GM23338 (cell line): ENCODE measurements at regions not wholly inside any gene's neighbourhood (a gene's known extent, or its start where the extent isn't known, plus 50 kb on each side); places are given as distances from the start of the nearest gene placed in this dataset.

ENCODE experiments used
- ATAC-seq: fragments of 200-7000 bp; cut with Tn5 transposase; 3 replicates; pipeline ENCODE4 v1.9.1; 2020
- DNase-seq: peaks from one replicate; pipeline ENCODE4 v3.0.0-alpha.2; 2015; ENCODE audit warnings: low spot score
- H2AFZ ChIP-seq: fragments of 200-600 bp; sonication (generic); 2 replicates; pipeline ENCODE4 v1.8.0; 2016; ENCODE audit warnings: antibody characterized with exemption, mild to moderate bottlenecking, moderate library complexity
- H3F3A ChIP-seq: fragments of 200-600 bp; sonication (generic); replicated peaks from 2 replicates; pipeline ENCODE4 v1.8.0; 2017; ENCODE audit warnings: antibody characterized with exemption, mixed run types, low read depth
- H3K27ac ChIP-seq: fragments of 200-600 bp; sonication (generic); 2 replicates; pipeline ENCODE4 v1.6.1; 2016; ENCODE audit warnings: low read depth
- H3K27me3 ChIP-seq: fragments of 200-600 bp; sonication (generic); 2 replicates; pipeline ENCODE4 v1.8.0; 2016; ENCODE audit warnings: mild to moderate bottlenecking, mixed run types, moderate library complexity; ENCODE audit not compliant: insufficient read depth
- H3K36me3 ChIP-seq: fragments of 200-600 bp; sonication (generic); 2 replicates; pipeline ENCODE4 v1.8.0; 2016; ENCODE audit warnings: mild to moderate bottlenecking; ENCODE audit not compliant: insufficient read depth
- H3K4me1 ChIP-seq: fragments of 200-600 bp; sonication (generic); 2 replicates; pipeline ENCODE4 v1.8.0; 2016; ENCODE audit warnings: mild to moderate bottlenecking, moderate library complexity; ENCODE audit not compliant: insufficient read depth
- H3K4me2 ChIP-seq: fragments of 200-600 bp; sonication (generic); 2 replicates; pipeline ENCODE4 v1.7.1; 2017; ENCODE audit warnings: mixed run types
- H3K4me3 ChIP-seq: fragments of 200-600 bp; sonication (generic); 2 replicates; pipeline ENCODE4 v1.6.1; 2016; ENCODE audit warnings: mixed run types
- H3K79me2 ChIP-seq: fragments of 200-600 bp; sonication (generic); replicated peaks from 2 replicates; pipeline ENCODE4 v1.8.0; 2017; ENCODE audit warnings: mild to moderate bottlenecking; ENCODE audit not compliant: insufficient read depth
- H3K9me2 ChIP-seq: fragments of 200-600 bp; sonication (generic); 2 replicates; pipeline ENCODE4 v1.8.0; 2017; ENCODE audit not compliant: insufficient read depth
- H4K20me1 ChIP-seq: fragments of 200-600 bp; sonication (generic); replicated peaks from 2 replicates; pipeline ENCODE4 v1.8.0; 2017; ENCODE audit warnings: mild to moderate bottlenecking; ENCODE audit not compliant: insufficient read depth
- H3K27ac Mint-ChIP-seq: 2 replicates; pipeline ENCODE4 v1.8.0; 2020; ENCODE audit warnings: inconsistent platforms, mild to moderate bottlenecking, moderate library complexity, mixed read lengths
- H3K27me3 Mint-ChIP-seq: 3 replicates; pipeline ENCODE4 v1.8.0; 2022; ENCODE audit warnings: low read depth, mild to moderate bottlenecking, moderate library complexity, mixed read lengths, inconsistent platforms; ENCODE audit not compliant: insufficient read depth, poor library complexity
- H3K36me3 Mint-ChIP-seq: 3 replicates; pipeline ENCODE4 v1.8.0; 2021; ENCODE audit warnings: low read depth, mild to moderate bottlenecking, inconsistent platforms, moderate library complexity, mixed read lengths
- H3K4me1 Mint-ChIP-seq: 3 replicates; pipeline ENCODE4 v1.8.0; 2020; ENCODE audit warnings: mild to moderate bottlenecking, inconsistent platforms, mixed read lengths
- H3K4me3 Mint-ChIP-seq: 3 replicates; pipeline ENCODE4 v1.8.0; 2021; ENCODE audit warnings: moderate library complexity, mild to moderate bottlenecking, inconsistent platforms, mixed read lengths
- H3K9me3 Mint-ChIP-seq: 3 replicates; pipeline ENCODE4 v1.8.0; 2020; ENCODE audit warnings: moderate library complexity, mild to moderate bottlenecking, inconsistent platforms, mixed read lengths
- CTCF ChIP-seq, 2 experiments: fragments of 200-600 bp in 1 of 2; sonication (generic) in 1 of 2; conservative IDR thresholded peaks; 2 replicates each; pipeline versions ENCODE4 v1.5.1 to v1.6.1; 2016 to 2017; ENCODE audit warnings: antibody characterized with exemption in 2 of 2, low read depth in 2 of 2, mild to moderate bottlenecking in 2 of 2, moderate library complexity in 1 of 2
- EZH2 ChIP-seq: fragments of 200-600 bp; sonication (generic); IDR thresholded peaks from one replicate; pipeline ENCODE4 v1.8.0; 2017; ENCODE audit warnings: antibody characterized with exemption, mild to moderate bottlenecking, low read depth; ENCODE audit not compliant: unreplicated experiment
- JUNB ChIP-seq: IDR thresholded peaks from one replicate; pipeline ENCODE4 v1.6.1; 2016; ENCODE audit warnings: antibody characterized with exemption; ENCODE audit not compliant: unreplicated experiment
- POLR2AphosphoS5 ChIP-seq: IDR thresholded peaks from 2 replicates; pipeline ENCODE4 v1.6.1; 2016; ENCODE audit warnings: antibody characterized with exemption, low read depth
- STAT1 ChIP-seq: IDR thresholded peaks from one replicate; pipeline ENCODE4 v1.6.1; 2016; ENCODE audit warnings: antibody characterized with exemption; ENCODE audit not compliant: unreplicated experiment
- ZNF114 ChIP-seq: fragments of 250-450 bp; sonication (Bioruptor Pico); IDR thresholded peaks from 2 replicates; pipeline ENCODE4 v1.5.0; 2020; ENCODE audit warnings: mild to moderate bottlenecking, moderate library complexity
- ZNF331 ChIP-seq: fragments of 250-450 bp; sonication (Bioruptor Pico); IDR thresholded peaks from 2 replicates; pipeline ENCODE4 v1.5.0; 2020; ENCODE audit warnings: low read depth, mild to moderate bottlenecking, moderate library complexity
- TF ChIP-seq, protein P1 (sequence below): fragments of 250-450 bp; sonication (Bioruptor Pico); IDR thresholded peaks from 2 replicates; pipeline ENCODE4 v1.5.0; 2020; ENCODE audit warnings: mild to moderate bottlenecking, moderate library complexity
- TF ChIP-seq, protein P2 (sequence below): IDR thresholded peaks from 2 replicates; pipeline ENCODE4 v1.6.1; 2016; ENCODE audit warnings: antibody characterized with exemption

GRCh38 chr11:33540427-33540826, 160.2 kb downstream of the C11orf91 start (continued):
- TF ChIP-seq, protein P1, sequence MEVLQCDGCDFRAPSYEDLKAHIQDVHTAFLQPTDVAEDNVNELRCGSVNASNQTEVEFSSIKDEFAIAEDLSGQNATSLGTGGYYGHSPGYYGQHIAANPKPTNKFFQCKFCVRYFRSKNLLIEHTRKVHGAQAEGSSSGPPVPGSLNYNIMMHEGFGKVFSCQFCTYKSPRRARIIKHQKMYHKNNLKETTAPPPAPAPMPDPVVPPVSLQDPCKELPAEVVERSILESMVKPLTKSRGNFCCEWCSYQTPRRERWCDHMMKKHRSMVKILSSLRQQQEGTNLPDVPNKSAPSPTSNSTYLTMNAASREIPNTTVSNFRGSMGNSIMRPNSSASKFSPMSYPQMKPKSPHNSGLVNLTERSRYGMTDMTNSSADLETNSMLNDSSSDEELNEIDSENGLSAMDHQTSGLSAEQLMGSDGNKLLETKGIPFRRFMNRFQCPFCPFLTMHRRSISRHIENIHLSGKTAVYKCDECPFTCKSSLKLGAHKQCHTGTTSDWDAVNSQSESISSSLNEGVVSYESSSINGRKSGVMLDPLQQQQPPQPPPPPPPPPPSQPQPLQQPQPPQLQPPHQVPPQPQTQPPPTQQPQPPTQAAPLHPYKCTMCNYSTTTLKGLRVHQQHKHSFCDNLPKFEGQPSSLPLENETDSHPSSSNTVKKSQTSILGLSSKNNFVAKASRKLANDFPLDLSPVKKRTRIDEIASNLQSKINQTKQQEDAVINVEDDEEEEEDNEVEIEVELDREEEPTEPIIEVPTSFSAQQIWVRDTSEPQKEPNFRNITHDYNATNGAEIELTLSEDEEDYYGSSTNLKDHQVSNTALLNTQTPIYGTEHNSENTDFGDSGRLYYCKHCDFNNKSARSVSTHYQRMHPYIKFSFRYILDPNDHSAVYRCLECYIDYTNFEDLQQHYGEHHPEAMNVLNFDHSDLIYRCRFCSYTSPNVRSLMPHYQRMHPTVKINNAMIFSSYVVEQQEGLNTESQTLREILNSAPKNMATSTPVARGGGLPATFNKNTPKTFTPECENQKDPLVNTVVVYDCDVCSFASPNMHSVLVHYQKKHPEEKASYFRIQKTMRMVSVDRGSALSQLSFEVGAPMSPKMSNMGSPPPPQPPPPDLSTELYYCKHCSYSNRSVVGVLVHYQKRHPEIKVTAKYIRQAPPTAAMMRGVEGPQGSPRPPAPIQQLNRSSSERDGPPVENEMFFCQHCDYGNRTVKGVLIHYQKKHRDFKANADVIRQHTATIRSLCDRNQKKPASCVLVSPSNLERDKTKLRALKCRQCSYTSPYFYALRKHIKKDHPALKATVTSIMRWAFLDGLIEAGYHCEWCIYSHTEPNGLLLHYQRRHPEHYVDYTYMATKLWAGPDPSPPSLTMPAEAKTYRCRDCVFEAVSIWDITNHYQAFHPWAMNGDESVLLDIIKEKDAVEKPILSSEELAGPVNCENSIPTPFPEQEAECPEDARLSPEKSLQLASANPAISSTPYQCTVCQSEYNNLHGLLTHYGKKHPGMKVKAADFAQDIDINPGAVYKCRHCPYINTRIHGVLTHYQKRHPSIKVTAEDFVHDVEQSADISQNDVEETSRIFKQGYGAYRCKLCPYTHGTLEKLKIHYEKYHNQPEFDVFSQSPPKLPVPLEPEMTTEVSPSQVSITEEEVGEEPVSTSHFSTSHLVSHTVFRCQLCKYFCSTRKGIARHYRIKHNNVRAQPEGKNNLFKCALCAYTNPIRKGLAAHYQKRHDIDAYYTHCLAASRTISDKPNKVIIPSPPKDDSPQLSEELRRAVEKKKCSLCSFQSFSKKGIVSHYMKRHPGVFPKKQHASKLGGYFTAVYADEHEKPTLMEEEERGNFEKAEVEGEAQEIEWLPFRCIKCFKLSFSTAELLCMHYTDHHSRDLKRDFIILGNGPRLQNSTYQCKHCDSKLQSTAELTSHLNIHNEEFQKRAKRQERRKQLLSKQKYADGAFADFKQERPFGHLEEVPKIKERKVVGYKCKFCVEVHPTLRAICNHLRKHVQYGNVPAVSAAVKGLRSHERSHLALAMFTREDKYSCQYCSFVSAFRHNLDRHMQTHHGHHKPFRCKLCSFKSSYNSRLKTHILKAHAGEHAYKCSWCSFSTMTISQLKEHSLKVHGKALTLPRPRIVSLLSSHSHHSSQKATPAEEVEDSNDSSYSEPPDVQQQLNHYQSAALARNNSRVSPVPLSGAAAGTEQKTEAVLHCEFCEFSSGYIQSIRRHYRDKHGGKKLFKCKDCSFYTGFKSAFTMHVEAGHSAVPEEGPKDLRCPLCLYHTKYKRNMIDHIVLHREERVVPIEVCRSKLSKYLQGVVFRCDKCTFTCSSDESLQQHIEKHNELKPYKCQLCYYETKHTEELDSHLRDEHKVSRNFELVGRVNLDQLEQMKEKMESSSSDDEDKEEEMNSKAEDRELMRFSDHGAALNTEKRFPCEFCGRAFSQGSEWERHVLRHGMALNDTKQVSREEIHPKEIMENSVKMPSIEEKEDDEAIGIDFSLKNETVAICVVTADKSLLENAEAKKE (CRISPR knock-in tag) = no peak
- TF ChIP-seq JUNB (no peak), ZNF114 (CRISPR knock-in tag) (no peak), STAT1 (no peak), POLR2AphosphoS5 (no peak)

DNA sequence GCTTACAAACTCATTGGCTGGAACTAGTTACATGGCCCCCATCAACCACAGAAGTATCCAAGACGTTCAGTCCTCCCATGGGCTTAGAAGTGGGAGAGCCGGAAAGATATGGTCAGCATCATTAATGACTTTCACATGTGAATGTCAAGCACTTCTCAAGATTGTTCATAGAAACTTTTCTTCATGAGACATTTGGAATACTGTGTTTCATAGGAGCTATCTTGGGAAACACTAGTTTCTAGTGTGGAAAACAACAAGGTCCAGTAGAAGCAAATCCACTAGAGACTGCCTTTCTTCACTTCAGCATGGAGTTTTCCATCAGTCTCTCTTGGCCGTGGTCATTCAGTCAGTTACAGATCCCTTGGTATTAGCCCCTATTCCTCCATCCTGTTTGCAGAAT, 160.9 kb downstream of the C11orf91 start:
- no peak overlapping the region for H3K4me2 ChIP-seq
- no peak overlapping the region for H3K4me3 ChIP-seq
- H3K27ac ChIP-seq = no peak overlapping the region
- H3K27me3 ChIP-seq = no peaks in the 10 kb centered on the region
- H3K4me3 Mint-ChIP-seq = no peak overlapping the region
- DNase-seq = no peak
- no peaks in the 10 kb centered on the region for H3K27me3 Mint-ChIP-seq
- H3K4me1 ChIP-seq = no peaks in the 10 kb centered on the region
- peaks cover 7% of the 10 kb centered on the region; the same call in 1 of the 2 replicates for H3K9me2 ChIP-seq
- ATAC-seq = no peak
- no peaks in the 10 kb centered on the region for H3K79me2 ChIP-seq
- no peak overlapping the region for H3K27ac Mint-ChIP-seq
- H3K36me3 ChIP-seq = no peaks in the 10 kb centered on the region; the same call in 1 of the 2 replicates
- no peaks in the 10 kb centered on the region; the same call in 2 of the 3 replicates for H3K4me1 Mint-ChIP-seq
- no peaks in the 10 kb centered on the region for H3K36me3 Mint-ChIP-seq
- H3F3A ChIP-seq = no peaks in the 10 kb centered on the region
- no peak overlapping the region for H2AFZ ChIP-seq
- no peaks in the 10 kb centered on the region for H4K20me1 ChIP-seq
- no peaks in the 10 kb centered on the region for H3K9me3 Mint-ChIP-seq
- no peak for TF ChIP-seq POLR2AphosphoS5

GRCh38 chr11:33538726-33539125, 161.9 kb downstream of the C11orf91 start:
- H3K4me1 ChIP-seq = no peaks in the 10 kb centered on the region
- no peak overlapping the region for H3K4me3 ChIP-seq
- no peaks in the 10 kb centered on the region for H3K79me2 ChIP-seq
- ATAC-seq = no peak
- Mint-ChIP-seq H3K4me1 (no peaks in the 10 kb centered on the region; the same call in 2 of the 3 replicates), H3K4me3 (no peak overlapping the region), H3K27ac (no peak overlapping the region), H3K36me3 (no peaks in the 10 kb centered on the region), H3K27me3 (no peaks in the 10 kb centered on the region), H3K9me3 (no peaks in the 10 kb centered on the region)
- no peak for DNase-seq
- no peaks in the 10 kb centered on the region for H4K20me1 ChIP-seq
- no peaks in the 10 kb centered on the region; the same call in 1 of the 2 replicates for H3K36me3 ChIP-seq
- no peak overlapping the region for H2AFZ ChIP-seq
- H3K27ac ChIP-seq = no peak overlapping the region
- H3K9me2 ChIP-seq = peaks cover 4% of the 10 kb centered on the region; the same call in 1 of the 2 replicates
- H3K27me3 ChIP-seq = no peaks in the 10 kb centered on the region
- H3F3A ChIP-seq = no peaks in the 10 kb centered on the region
- no peak overlapping the region for H3K4me2 ChIP-seq
- TF ChIP-seq, protein P2, sequence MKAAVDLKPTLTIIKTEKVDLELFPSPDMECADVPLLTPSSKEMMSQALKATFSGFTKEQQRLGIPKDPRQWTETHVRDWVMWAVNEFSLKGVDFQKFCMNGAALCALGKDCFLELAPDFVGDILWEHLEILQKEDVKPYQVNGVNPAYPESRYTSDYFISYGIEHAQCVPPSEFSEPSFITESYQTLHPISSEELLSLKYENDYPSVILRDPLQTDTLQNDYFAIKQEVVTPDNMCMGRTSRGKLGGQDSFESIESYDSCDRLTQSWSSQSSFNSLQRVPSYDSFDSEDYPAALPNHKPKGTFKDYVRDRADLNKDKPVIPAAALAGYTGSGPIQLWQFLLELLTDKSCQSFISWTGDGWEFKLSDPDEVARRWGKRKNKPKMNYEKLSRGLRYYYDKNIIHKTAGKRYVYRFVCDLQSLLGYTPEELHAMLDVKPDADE = no peak
- TF ChIP-seq ZNF331 = no peak
- no peak for TF ChIP-seq STAT1
- TF ChIP-seq JUNB = no peak
- TF ChIP-seq CTCF (conservative IDR thresholded peaks at IDR 0.05; ENCODE audit: low read depth in 2 of 2) = no peak
- TF ChIP-seq EZH2 = no peak
